Ramos (cell line): ENCODE measurements at regions not wholly inside any gene's neighbourhood (a gene's known extent, or its start where the extent isn't known, plus 50 kb on each side); places are given as distances from the start of the nearest gene placed in this dataset.

Experiments used
- in situ Hi-C: fragments of 300-500 bp; cut with MboI; formaldehyde crosslinking; loops from one replicate; pipeline ENCODE4 v1.14.3; 2022; ENCODE audit warnings: low sequenced_read_pairs; ENCODE audit not compliant: unreplicated experiment

DNA sequence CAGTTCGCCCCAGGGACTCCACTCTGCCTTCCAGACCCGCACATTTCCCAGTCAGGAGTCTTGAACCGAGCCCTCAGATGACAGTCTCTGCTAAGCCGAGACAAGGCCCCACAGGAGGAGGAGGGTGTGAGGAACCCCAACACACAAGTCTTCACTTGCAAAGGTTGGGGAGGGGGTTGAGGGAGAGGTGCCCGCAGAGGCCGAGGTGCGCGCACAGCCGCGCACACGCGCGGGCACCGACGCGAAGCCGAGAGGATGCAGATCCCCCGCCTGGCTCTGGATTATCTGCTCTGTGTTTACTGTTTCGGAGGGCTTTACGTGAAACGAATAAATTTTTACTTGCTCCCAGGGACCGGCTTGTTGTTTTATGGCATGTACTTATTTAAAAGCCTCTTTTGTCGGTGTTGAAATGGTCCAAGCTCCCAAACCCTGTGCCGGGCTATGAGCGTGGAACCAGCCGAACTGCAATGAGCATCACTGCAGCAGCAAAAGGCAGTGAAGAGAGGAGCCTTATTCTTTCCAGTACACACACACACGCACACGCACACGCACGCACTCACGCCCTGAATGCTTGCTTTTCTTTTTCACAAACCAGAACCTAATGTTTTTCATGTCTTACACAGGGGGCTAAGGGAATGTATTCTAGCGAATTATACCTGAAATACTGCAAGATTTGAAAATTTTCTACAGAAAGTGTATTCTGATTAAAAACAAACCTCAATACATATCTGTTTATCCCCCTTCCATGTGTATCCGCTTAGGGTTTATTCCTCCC lies 297.7 kb downstream of the PARP8 start:
- in situ Hi-C loops: loop anchor here (25.0 kb wide), 1 partner anchor 1698 kb away; no protein-coding TSS in a partner anchor

- in situ Hi-C loops: loop anchor here (25.0 kb wide), 1 partner anchor 1697 kb away; no protein-coding TSS in a partner anchor
These were observed 298.6 kb downstream of the PARP8 start for GRCh38 chr5:50964746-50965653.

DNA sequence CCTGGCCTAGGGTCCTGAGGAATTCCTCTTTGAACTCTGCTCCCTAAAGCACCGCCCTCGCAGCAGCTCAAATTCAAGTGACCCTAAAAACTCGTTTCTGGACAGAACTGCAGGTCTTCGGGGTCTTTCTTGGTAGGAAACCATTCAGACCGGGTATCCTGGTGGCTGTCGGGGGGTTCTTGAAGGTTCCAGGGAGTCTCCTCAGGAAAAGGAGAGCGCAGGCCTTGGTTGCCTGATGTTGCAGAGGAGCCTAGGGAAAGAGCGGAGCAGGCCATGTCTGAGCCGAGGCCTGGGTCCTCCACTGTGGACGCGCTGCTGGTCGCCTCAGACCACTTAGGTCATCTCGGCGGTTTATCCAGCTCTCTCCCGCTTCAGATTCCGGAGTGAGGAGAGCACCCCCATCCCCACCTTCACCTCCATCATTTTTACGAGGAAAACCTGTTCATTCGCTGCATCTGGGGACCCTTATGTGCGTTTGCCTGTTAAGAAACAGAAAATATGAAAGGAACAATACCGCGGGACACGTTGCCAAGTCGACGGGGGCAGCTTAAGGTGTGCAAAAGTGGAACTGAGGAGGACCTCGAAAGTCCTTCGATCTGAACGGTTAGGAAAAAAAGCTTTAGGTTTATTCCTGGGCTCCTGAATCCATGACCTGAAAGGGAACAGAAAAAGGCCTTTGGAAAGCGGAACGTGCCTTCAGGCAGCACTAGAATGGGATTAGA lies 299.4 kb downstream of the PARP8 start:
- in situ Hi-C loops: loop anchor here (25.0 kb wide), 1 partner anchor 1696 kb away; no protein-coding TSS in a partner anchor

DNA sequence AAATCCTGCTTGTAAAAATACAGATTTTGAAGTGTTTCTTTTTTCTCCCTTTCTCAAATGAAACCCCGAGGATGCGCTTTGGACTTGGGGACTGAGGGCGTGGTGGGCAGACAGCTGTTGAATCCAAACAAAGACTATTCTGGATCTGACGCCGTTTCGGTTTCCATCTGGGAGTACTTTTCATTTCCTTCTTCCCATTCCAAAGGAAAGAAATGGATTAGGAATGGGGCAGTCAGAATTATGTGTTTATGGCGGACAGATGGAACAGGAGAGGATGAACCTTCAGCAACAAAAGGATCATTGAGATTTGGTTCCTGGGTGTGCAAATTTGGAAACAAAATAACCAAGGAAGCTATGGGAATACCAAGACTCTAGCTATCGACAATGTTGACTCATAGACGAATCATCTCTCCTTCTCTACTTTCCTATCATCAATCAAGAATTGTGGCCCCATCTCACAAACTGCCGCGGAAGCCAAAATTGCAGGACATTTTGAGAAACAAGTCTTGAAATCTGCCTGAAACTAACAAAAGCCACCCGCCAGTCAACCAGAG lies 300.6 kb downstream of the PARP8 start:
- in situ Hi-C loops: loop anchor here (25.0 kb wide), 1 partner anchor 1695 kb away; no protein-coding TSS in a partner anchor

DNA sequence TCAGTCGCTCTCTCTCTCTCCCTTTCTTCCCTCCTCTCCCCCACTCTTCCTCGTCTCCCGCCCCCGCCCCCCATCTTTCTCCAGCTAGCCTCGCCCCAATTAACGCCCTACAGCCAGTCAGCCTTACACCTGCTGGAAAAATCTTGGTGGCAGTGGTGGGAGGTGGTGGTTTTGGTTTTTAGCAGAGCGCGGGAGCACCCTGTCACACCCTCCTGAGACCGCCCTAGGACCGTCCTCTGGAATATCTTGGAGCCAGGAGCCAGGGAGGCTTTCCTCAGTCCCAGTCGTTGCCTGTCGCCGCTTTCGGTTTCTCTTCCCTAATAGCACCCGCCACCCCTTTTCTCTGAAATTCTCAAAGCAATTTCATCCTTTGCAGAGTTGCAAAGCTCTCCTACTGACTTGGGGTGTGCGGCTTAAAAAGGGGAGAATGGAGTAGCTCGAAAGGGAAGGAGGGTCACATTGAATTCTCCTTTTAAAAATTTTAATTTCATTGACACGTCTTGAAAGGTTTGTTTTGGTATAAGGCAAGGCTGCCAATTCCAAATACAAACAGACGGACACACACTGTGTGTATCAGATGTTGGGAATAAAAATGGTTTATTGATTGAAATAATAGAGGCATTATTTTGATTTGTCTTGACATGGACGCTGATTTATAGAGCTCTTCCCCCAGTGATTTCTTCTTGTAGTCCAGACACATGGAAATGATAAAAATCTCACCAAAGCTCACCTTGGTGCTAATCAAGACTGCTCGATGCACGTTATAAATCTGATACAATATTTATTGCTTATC lies 301.3 kb downstream of the PARP8 start:
- in situ Hi-C loops: loop anchor here (25.0 kb wide), 1 partner anchor 1695 kb away; no protein-coding TSS in a partner anchor

DNA sequence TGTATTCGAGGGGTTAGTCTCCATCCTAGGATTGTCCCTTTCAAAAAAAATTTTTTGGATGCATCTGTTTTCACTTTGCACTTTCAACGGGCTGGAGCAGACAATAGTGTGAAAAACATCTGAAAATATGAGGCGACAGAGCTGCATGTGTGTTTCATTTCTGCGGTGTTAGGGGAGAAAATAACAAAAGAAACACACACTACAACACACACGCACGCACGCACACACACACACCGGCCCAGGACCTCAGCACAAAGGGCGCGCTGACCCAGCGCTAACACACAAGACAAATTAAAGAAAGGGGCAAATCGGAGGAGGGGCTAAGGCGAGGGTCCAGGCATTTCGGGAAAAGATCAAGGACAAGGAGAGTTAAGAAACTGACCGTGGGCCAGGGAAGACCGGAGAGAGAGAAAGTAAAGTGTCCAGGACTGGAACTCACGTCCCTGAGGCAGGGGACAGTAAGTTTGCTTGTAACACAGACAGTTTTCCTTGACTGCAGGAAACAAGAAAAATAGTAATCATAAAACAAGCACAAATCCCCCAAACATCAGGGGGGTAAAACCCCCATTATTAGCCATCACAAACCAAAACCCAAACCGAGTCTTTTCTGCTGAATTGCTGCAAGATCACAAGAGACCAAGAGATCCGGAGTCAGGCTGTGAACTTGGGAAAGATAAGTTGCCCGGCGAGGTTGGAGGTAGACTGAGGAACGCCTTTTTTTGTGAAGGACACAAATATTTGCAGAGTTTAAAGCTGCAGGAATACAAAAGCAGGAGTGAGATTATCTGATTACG lies 302.1 kb downstream of the PARP8 start:
- in situ Hi-C loops: loop anchor here (25.0 kb wide), 1 partner anchor 1694 kb away; no protein-coding TSS in a partner anchor

GRCh38 chr5:50969151-50970031 lies 303.0 kb downstream of the PARP8 start:
- in situ Hi-C loops: loop anchor here (25.0 kb wide), 1 partner anchor 1693 kb away; no protein-coding TSS in a partner anchor

- in situ Hi-C loops: no loop called here
These were observed 309.4 kb downstream of the PARP8 start for GRCh38 chr5:50975840-50976239.

DNA sequence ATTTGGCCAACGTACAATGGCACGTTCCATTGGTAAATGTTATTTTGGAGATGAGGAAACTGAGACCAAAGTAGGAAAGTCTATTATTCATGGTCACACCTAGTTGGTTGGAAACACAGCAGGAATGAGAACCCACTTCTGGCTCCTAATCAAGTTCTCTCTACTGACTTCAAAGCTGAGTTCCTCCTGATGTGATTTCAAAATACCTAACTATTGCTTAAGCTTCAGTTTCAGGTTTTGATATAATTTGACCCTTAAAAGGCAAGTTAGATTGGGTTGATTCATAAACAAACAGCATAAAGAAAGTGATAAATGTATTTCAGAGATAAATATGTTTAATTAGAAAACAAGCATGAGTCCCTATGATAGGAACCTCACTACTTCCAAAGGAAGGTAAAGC lies 312.5 kb downstream of the PARP8 start:
- in situ Hi-C loops: no loop called here

- in situ Hi-C loops: no loop called here
These were observed 318.2 kb downstream of the PARP8 start for GRCh38 chr5:50984640-50985039.

DNA sequence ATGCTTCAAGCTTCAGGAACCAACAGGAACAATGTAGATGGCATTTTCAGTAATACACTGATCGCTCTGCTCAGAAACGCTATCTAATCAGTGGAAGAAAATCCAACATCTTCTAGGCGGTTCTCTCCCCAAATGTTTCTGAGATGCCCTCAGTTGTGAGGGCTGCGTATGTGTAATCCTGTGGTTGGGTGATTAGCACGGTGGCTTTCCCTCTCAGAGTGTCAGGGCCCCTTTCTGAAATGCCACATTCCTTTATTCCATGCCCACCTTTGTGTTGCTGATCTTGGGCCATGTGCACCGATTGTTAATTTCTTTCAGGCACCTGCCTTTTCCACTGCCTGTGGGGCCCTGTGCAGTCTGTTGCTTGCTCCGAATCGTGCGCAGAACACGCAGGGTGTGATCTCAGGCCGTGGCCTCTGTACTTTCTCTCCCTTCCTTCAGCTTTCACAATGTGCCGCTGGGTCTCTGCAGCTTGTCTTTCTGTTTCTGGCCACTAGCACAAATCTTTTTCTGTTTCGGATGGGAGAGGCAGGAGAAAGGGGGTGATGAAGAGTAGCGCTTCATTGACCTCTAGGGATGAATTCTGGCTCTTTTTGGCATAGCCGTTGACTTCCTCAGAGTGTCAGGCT lies 324.0 kb downstream of the PARP8 start:
- in situ Hi-C loops: no loop called here

- in situ Hi-C loops: no loop called here
These were observed 329.0 kb downstream of the PARP8 start for GRCh38 chr5:50995285-50995942.

DNA sequence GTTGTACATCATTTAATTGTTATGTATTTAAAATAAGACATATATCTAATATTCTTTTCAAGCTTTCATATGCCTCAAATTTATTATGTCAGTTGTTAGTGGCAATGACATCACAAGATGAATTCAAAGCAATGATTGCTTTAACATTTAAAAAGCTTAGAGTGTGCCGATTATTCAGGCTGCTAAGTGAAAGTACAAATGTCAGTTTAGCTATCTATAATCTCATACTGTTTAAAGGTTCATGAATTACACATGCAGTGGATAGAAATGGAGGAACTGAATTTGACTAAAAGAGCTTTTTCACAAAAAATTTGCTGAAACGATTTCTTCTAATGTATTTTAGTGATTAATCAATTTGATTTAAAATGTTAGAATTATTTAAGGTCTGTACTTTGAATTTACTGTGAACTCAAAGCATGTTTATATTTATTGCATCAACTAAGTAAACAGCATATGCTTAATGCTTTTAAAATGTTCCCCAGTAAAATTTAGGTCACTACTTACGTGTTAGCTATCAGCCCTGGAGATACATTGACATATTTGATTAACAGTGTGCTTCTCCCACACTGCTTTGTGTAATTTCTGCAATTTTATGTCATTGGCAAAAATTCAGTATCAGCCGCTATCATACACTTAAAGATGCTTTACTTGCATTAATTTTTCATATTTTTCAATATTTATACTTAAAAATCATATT lies 334.9 kb downstream of the PARP8 start:
- in situ Hi-C loops: no loop called here

DNA sequence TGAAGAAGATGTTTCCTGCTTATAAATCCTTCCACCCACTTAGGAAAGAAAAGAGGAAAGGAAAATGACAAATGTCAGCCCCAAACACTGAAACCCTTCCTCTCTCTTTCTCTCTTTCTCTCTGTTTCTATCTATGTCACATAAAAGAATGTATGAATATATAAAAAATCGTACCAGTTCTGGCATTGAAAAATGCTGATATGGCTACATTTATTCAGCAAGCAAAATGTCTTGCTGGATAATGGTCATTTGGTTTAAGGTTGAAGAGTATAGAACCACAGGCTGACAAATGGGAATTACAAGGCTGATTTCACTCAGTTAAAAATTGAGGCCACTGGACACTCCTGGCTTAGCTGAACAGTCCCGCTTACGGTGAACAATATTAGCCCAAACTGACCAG lies 335.9 kb downstream of the PARP8 start:
- in situ Hi-C loops: no loop called here

DNA sequence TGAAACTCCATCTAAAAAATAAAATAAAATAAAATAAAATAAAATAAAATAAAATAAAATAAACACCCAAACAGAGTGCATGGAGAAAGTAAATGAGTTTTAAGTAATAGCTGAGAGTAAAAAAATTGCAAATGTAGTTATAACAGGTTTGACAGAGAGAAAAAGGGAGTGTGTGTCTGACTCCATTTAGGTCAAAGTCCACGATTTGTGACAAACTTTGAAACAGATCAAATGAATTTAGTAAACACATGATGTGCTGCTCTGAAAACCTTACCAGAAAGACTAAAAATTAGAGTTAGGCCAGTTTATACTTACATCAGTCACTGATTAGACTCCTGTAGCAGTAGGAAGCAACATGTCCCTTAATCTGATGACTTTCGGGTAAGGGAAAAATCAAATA lies 346.6 kb downstream of the PARP8 start:
- in situ Hi-C loops: no loop called here

DNA sequence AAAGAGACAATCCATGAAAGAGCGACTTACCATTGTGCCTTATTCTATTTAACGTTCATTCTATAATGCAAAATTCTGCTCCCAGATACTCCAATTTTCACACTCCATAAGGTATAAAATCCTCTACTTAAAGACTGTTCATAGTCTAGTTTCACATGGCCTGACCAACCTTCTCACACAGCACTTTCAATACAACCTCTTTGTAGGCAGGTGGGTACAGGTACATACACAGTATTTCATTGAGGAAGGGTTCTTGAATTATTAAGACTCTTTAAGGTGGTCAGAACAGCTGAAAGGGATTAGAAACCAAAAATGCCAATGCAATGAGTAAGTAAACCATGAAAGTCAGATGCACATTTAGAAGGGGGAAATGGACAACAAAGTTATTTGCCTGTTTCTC lies 352.0 kb downstream of the PARP8 start:
- in situ Hi-C loops: no loop called here
